Testis (tissue), 2 donors: ENCODE measurements at regions not wholly inside any gene's neighbourhood (a gene's known extent, or its start where the extent isn't known, plus 50 kb on each side); places are given as distances from the start of the nearest gene placed in this dataset.

Source experiments
- POLR2A ChIP-seq: fragments of 450-650 bp; IDR thresholded peaks from one replicate; pipeline ENCODE4 v1.6.1; 2017; ENCODE audit warnings: antibody characterized with exemption, mild to moderate bottlenecking, moderate library complexity
- TF ChIP-seq, protein P1 (sequence below), 3 experiments: fragments of 450-650 bp in 2 of 3; fragments of 200-600 bp in 1 of 3; sonication (generic) in 1 of 3; IDR thresholded peaks; one replicate each; pipeline ENCODE4 v1.5.1; 2016 to 2019; ENCODE audit warnings: antibody characterized with exemption in 3 of 3, mild to moderate bottlenecking in 2 of 3, moderate library complexity in 1 of 3

DNA sequence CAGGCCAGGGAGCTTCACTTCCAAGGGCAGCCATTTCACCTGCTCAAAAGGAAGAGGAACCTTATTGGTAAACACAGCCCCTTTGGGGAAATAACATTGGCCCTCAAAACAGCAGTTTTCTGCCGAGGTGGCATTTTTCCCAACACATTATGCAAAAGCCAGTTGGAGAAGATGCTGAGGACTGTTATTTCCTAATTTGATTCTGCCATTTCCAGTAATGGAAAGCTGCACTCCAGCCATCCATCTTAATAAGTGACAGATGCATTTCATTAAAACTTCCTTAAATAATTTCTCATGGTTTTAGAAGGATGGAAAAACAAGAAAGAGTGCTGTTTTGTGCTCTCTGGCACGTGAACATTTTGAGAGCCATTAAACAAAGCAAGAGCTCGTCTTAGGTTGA, 55.9 kb upstream of the ALK start:
- TF ChIP-seq, protein P1, sequence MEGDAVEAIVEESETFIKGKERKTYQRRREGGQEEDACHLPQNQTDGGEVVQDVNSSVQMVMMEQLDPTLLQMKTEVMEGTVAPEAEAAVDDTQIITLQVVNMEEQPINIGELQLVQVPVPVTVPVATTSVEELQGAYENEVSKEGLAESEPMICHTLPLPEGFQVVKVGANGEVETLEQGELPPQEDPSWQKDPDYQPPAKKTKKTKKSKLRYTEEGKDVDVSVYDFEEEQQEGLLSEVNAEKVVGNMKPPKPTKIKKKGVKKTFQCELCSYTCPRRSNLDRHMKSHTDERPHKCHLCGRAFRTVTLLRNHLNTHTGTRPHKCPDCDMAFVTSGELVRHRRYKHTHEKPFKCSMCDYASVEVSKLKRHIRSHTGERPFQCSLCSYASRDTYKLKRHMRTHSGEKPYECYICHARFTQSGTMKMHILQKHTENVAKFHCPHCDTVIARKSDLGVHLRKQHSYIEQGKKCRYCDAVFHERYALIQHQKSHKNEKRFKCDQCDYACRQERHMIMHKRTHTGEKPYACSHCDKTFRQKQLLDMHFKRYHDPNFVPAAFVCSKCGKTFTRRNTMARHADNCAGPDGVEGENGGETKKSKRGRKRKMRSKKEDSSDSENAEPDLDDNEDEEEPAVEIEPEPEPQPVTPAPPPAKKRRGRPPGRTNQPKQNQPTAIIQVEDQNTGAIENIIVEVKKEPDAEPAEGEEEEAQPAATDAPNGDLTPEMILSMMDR (IDR thresholded peaks at IDR 0.05): no peak
- no peak for TF ChIP-seq POLR2A
